ENCODE measurements at regions not wholly inside any gene's neighbourhood (a gene's known extent, or its start where the extent isn't known, plus 50 kb on each side); places are given as distances from the start of the nearest gene placed in this dataset.

- H3K9me3 ChIP-seq (replicated peaks in 1 of 2; ENCODE audit: control insufficient read depth in 1 of 2, insufficient read depth in 1 of 2, low read length in 2 of 2) = no peaks in the 10 kb centered on the region
- no peaks in the 10 kb centered on the region for H3K36me3 Mint-ChIP-seq
- no CpG with 5 or more reads among the region's 4 CpGs for WGBS (ENCODE audit: insufficient coverage)
Observed at GRCh38 chr5:38023371-38023770, 183.5 kb upstream of the GDNF start.

GRCh38 chr5:38022631-38023030 lies 182.8 kb upstream of the GDNF start:
- H3K4me3 Mint-ChIP-seq = no peak overlapping the region
- no peak for DNase-seq
- H3K79me2 ChIP-seq (ENCODE audit: insufficient read depth, low read length) = no peaks in the 10 kb centered on the region
- no peaks in the 10 kb centered on the region for H3K9me3 ChIP-seq (replicated peaks in 1 of 2; ENCODE audit: control insufficient read depth in 1 of 2, insufficient read depth in 1 of 2, low read length in 2 of 2)
- no peak overlapping the region for H2AFZ ChIP-seq (ENCODE audit: insufficient read depth, low read depth, low read length, poor library complexity, severe bottlenecking)
- H3K4me3 ChIP-seq (replicated peaks in 1 of 3; ENCODE audit: low read depth in 2 of 3, low read length in 3 of 3) = no peak overlapping the region
- H3K9me3 Mint-ChIP-seq = peaks cover 0 to 3% (median 0%) of the 10 kb centered on the region in 7 donors
- no peak overlapping the region for H3K9ac ChIP-seq (ENCODE audit: insufficient read depth, low read length, poor library complexity, severe bottlenecking)
- intact Hi-C loops (cut with micrococcal nuclease) = no loop called here
- no peak for TF ChIP-seq CTCF (IDR thresholded peaks at IDR 0.05)
- no peaks in the 10 kb centered on the region for H3K4me1 ChIP-seq (ENCODE audit: control insufficient read depth in 1 of 2, insufficient read depth in 2 of 2, low read length in 2 of 2)
- no peaks in the 10 kb centered on the region for H4K20me1 ChIP-seq (ENCODE audit: insufficient read depth, low read length)
- H3K36me3 Mint-ChIP-seq = no peaks in the 10 kb centered on the region
- H3K27me3 ChIP-seq (ENCODE audit: control insufficient read depth in 2 of 2, insufficient read depth in 2 of 2, low read length in 2 of 2) = no peaks in the 10 kb centered on the region
- H3K4me1 Mint-ChIP-seq = no peaks in the 10 kb centered on the region
- H3K36me3 ChIP-seq (replicated peaks in 1 of 2; ENCODE audit: control insufficient read depth in 1 of 2, insufficient read depth in 2 of 2, low read length in 2 of 2) = no peaks in the 10 kb centered on the region
- peaks cover 2 to 6% (median 3%) of the 10 kb centered on the region in 3 donors for H3K27me3 Mint-ChIP-seq (ENCODE audit: low read depth in 3 of 3)
- no peak overlapping the region for H3K4me2 ChIP-seq (replicated peaks; ENCODE audit: extremely low read depth, low read length, poor library complexity, severe bottlenecking)
- H3K27ac Mint-ChIP-seq = no peak overlapping the region
- 83% methylated on average over 1 of the region's 4 CpGs for WGBS (ENCODE audit: insufficient coverage)
- no peak overlapping the region for H3K27ac ChIP-seq (ENCODE audit: low read depth in 1 of 2, low read length in 2 of 2)

More at GRCh38 chr5:38023371-38023770, 183.5 kb upstream of the GDNF start:
- Histone ChIP-seq H3K4me1 (ENCODE audit: control insufficient read depth in 1 of 2, insufficient read depth in 2 of 2, low read length in 2 of 2) (no peaks in the 10 kb centered on the region), H3K4me3 (replicated peaks in 1 of 3; ENCODE audit: low read depth in 2 of 3, low read length in 3 of 3) (no peak overlapping the region), H3K9ac (ENCODE audit: insufficient read depth, low read length, poor library complexity, severe bottlenecking) (no peak overlapping the region), H2AFZ (ENCODE audit: insufficient read depth, low read depth, low read length, poor library complexity, severe bottlenecking) (no peak overlapping the region), H3K27ac (ENCODE audit: low read depth in 1 of 2, low read length in 2 of 2) (no peak overlapping the region), H3K36me3 (replicated peaks in 1 of 2; ENCODE audit: control insufficient read depth in 1 of 2, insufficient read depth in 2 of 2, low read length in 2 of 2) (no peaks in the 10 kb centered on the region), H3K79me2 (ENCODE audit: insufficient read depth, low read length) (no peaks in the 10 kb centered on the region), H3K27me3 (ENCODE audit: control insufficient read depth in 2 of 2, insufficient read depth in 2 of 2, low read length in 2 of 2) (no peaks in the 10 kb centered on the region), H4K20me1 (ENCODE audit: insufficient read depth, low read length) (no peaks in the 10 kb centered on the region), H3K4me2 (replicated peaks; ENCODE audit: extremely low read depth, low read length, poor library complexity, severe bottlenecking) (no peak overlapping the region)
- TF ChIP-seq CTCF (IDR thresholded peaks at IDR 0.05) = no peak
- Mint-ChIP-seq H3K27me3 (ENCODE audit: low read depth in 3 of 3) (peaks cover 2 to 6% (median 3%) of the 10 kb centered on the region in 3 donors), H3K27ac (no peak overlapping the region), H3K4me1 (no peaks in the 10 kb centered on the region), H3K4me3 (no peak overlapping the region), H3K9me3 (peaks cover 0 to 3% (median 0%) of the 10 kb centered on the region in 7 donors)
- DNase-seq = no peak
- intact Hi-C loops (cut with micrococcal nuclease) = no loop called here

Measured in CD14-positive monocyte (primary cell).